ENCODE measurements at regions not wholly inside any gene's neighbourhood (a gene's known extent, or its start where the extent isn't known, plus 50 kb on each side); places are given as distances from the start of the nearest gene placed in this dataset.

GRCh38 chr15:47945872-47946650 lies 174.7 kb upstream of the SLC24A5 start:
- TF ChIP-seq POLR2AphosphoS5 (IDR thresholded peaks at IDR 0.05) (no peak), CTCF (IDR thresholded peaks at IDR 0.05) (no peak), POLR2A (IDR thresholded peaks at IDR 0.05) (no peak), EP300 (IDR thresholded peaks at IDR 0.05) (no peak)
